ENCODE measurements at regions not wholly inside any gene's neighbourhood (a gene's known extent, or its start where the extent isn't known, plus 50 kb on each side); places are given as distances from the start of the nearest gene placed in this dataset.
A peak's percentile ranks its signal among the peaks of the same experiment; 100 is the strongest.

DNA sequence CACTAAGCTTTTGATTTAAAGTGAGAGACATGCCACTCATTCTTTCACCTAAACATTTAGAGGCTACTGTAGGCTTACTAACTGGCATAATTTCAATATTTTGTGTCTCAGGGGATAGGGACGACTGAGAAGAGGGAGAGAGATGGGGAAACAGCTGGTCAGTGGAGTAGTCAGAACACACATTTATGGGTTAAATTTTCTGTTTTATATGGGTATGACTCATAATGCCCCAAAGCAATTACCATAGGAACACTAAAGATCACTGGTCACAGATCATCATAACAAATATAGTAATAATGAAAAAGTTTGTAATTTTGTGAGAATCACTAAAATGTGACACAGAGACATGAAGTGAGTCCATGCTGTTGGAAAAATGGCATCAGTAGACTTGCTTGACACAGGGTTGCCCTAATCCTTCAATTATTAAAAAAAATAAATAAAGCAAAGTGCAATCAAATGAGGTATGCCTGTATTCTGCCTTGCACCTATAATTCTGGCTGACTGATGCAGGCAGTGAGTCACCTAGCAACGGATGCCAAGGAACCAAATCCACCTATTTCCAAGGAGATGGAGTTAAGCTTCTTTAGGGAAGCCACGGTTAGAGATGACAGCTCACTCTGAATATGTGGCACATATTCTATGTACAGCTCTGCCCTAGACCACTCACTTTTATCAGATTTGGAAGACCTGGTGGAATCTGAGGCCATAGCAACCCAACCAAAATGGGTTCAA, 166.1 kb downstream of the MARCHF11 start:
- H3K4me3 ChIP-seq (replicated peaks in 1 of 2; ENCODE audit: low read depth in 2 of 2, low read length in 2 of 2): no peak overlapping the region
- DNase-seq (ENCODE audit: low read depth in 2 of 2): no peak
- TF ChIP-seq, protein P1, sequence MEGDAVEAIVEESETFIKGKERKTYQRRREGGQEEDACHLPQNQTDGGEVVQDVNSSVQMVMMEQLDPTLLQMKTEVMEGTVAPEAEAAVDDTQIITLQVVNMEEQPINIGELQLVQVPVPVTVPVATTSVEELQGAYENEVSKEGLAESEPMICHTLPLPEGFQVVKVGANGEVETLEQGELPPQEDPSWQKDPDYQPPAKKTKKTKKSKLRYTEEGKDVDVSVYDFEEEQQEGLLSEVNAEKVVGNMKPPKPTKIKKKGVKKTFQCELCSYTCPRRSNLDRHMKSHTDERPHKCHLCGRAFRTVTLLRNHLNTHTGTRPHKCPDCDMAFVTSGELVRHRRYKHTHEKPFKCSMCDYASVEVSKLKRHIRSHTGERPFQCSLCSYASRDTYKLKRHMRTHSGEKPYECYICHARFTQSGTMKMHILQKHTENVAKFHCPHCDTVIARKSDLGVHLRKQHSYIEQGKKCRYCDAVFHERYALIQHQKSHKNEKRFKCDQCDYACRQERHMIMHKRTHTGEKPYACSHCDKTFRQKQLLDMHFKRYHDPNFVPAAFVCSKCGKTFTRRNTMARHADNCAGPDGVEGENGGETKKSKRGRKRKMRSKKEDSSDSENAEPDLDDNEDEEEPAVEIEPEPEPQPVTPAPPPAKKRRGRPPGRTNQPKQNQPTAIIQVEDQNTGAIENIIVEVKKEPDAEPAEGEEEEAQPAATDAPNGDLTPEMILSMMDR (IDR thresholded peaks at IDR 0.05; ENCODE audit: low read depth, low read length): no peak

DNA sequence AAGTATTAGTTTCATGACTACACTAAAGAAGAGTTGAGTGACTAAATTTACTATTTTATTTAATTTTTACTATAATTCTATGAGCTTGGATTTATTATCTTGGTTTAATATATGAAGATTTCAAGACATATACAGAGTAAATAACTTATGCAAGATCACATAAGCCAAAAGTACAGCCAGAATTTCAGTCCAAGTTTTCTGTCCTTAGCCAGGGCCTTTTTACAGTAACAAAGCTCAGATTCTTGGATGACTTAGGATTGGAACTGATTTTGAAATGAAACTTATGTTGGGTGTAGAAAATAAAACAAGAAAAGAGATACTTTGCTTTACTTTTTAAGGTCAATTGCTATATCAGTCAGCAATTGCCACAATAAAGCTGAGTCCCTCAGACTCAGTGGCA, 170.3 kb downstream of the MARCHF11 start:
- no peak overlapping the region for H3K4me3 ChIP-seq (replicated peaks in 1 of 2; ENCODE audit: low read depth in 2 of 2, low read length in 2 of 2)
- TF ChIP-seq, protein P1 (IDR thresholded peaks at IDR 0.05; ENCODE audit: low read depth, low read length): no peak
- DNase-seq (ENCODE audit: low read depth in 2 of 2): no peak

DNA sequence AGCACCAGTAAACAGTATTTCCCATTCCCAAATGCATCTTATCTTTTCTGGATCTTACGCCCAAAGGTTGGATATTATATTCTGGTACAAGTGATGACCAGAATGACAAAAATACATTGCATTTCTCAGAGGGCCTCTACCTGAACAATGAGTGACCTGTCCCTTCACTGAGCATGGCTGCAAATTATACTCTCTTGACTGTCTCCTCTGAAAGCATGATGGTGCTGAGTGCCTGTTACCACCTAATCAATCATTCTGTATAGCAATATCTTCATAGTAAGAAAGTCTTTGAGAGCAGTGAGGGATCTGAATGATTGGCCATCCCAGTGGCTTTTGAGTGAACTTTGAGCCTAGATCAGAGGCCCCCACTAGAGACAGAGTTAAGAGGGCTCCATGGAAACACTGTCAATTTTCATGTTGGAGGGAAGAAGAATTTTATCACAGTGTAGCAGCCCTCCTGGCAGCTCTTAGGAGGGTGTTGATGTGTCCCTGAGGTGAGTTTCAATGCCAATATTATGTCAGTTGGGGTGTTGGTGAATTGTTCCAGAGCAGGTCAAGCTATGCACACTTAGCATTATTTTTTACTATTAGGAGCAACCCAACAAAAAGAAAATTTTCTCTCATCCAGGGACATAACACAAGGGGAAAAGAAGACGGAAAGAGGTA, 171.7 kb downstream of the MARCHF11 start:
- TF ChIP-seq, protein P1 (IDR thresholded peaks at IDR 0.05; ENCODE audit: low read depth, low read length): no peak
- H3K4me3 ChIP-seq (replicated peaks in 1 of 2; ENCODE audit: low read depth in 2 of 2, low read length in 2 of 2): no peak overlapping the region
- no peak for DNase-seq (ENCODE audit: low read depth in 2 of 2)

DNA sequence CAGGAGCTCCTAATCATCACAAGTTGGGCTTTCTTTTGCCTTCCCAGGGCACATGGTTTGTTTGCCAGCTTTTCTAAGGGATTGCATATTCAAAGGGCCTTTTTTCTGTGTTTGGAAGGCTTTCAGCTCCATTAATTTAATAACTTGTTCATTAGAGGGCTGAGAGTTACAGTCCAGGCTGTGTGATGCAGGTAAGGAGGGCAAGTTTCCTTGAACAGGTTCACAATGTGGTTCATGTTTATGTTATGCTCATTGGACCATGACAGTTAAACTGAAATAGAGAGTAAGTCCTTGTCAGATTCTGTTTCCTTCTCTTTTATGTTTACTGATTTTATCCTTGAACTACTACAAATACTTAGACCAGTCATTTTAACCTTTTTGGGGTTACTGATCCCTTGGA, 174.4 kb downstream of the MARCHF11 start:
- no peak for DNase-seq (ENCODE audit: low read depth in 2 of 2)
- H3K4me3 ChIP-seq (replicated peaks in 1 of 2; ENCODE audit: low read depth in 2 of 2, low read length in 2 of 2): no peak overlapping the region
- TF ChIP-seq, protein P1 (IDR thresholded peaks at IDR 0.05; ENCODE audit: low read depth, low read length): no peak

DNA sequence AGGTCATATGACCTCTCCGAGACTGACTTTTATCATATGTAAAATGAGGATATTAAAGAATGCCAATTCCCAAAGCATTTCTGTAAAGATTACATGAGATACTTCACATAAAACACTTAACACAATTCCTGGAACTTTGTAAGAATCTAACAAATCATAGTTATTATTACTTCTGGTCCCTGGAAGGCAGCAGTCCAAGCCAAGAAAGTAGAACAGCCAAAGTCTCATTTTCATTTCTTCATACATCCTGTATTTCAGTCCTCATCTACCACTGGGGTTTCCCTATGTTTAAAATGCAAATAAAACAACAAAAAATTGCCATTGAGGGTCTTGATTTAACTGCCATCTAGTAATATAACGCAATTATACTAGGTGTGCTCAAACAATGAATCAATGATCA, 179.5 kb downstream of the MARCHF11 start:
- no peak overlapping the region for H3K4me3 ChIP-seq (replicated peaks in 1 of 2; ENCODE audit: low read depth in 2 of 2, low read length in 2 of 2)
- DNase-seq (ENCODE audit: low read depth in 2 of 2): no peak
- TF ChIP-seq, protein P1 (IDR thresholded peaks at IDR 0.05; ENCODE audit: low read depth, low read length): no peak

DNA sequence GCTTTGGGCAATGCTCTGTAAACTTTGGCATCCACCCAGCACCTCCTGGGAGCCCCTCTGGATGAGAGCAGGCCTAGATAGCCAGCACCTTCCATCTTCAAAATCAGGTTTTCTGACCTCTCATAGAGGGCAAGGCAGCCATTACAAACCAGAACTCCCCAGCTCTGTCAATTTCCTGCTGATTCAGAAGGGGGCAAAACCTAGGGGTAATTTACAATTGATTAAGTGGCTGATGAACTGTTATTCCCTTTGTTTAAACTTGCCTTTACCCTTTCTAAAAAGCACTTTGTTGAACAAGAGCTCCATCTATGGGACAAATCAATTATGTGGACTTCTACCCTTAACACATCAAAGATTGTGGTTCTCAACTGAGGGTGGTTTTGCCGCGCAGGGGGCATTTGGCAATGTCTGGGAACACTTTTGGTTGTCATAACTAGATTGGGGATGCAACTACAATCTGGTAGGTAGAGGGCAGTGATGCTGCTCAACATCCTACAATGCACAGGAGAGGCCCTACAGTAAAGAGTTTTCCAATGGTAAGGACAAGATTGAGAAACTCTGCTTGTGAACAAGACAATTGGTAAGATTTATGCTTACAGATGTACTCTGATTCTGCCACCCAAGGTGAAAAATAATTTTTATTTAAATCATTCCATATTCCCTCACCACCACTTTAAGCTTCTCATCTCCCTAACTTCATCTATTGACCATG, 184.1 kb downstream of the MARCHF11 start:
- peak; percentile 62 to 65 for DNase-seq (ENCODE audit: low read depth in 2 of 2)
- TF ChIP-seq, protein P1 (IDR thresholded peaks at IDR 0.05; ENCODE audit: low read depth, low read length): peak; percentile 57
- H3K4me3 ChIP-seq (replicated peaks in 1 of 2; ENCODE audit: low read depth in 2 of 2, low read length in 2 of 2): no peak overlapping the region

Measured in cardiac fibroblast (primary cell).